ENCODE measurements at regions not wholly inside any gene's neighbourhood (a gene's known extent, or its start where the extent isn't known, plus 50 kb on each side); places are given as distances from the start of the nearest gene placed in this dataset.
"Not testable (repeated sequence)": the region's sequence is repeated elsewhere in the genome, so short reads cannot be mapped to it uniquely, and the experiment has no call there.

DNA sequence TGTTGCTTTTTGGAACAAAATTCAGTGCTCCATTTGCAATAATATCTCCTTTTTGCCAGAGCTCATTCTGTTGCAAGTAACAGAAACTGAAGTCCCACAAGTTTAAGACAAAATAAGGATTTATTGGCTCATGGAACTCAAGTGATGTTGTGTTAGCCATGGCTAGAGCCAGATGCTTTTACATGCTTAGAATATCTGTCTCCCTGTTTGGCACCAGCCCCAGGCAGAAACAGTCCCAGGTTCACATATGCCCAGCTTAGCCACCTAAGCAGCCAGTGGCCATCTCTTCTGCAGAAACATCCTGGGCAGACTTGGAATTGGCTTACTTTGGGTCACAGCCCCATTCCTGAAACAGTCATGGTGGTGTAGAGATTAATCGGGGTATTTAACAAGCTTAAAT, 540.9 kb upstream of the SGCD start:
- DNase-seq = no peak

DNA sequence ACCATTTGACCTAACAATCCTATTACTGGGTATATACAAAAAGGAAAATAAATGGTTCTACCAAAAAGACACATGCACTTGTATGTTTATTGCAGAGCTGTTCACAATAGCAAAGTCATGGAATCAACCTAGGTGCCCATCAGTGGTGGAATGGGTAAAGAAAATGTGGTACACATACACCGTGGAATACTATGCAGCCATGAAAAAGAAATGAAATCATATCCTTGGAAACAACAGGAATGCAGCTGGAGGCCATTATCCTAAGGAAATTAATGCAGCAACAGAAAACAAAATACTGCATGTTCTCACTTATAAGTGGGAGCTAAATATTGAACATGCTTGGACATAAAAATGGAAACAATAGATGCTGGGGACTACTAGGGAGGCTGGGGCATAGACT, 534.1 kb upstream of the SGCD start:
- DNase-seq = no peak

DNA sequence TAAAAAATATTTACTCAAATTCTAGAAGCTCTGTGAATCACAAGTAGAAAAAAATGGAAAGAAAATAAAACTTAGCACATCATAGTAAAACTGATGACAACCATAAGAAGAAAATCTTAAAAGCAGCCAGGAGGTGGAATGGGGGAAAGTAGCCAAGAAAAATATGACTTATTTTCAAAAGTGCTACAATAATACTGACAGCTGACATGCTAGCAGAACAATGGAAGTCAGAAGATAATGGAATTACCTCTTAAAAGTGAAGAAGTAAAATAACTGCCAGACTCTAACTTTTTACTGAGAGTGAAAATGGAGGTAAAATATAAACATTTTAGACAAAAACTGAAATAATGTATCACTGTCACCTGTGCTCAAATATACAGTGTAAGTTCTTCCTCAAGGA, 532.2 kb upstream of the SGCD start:
- no peak for DNase-seq

DNA sequence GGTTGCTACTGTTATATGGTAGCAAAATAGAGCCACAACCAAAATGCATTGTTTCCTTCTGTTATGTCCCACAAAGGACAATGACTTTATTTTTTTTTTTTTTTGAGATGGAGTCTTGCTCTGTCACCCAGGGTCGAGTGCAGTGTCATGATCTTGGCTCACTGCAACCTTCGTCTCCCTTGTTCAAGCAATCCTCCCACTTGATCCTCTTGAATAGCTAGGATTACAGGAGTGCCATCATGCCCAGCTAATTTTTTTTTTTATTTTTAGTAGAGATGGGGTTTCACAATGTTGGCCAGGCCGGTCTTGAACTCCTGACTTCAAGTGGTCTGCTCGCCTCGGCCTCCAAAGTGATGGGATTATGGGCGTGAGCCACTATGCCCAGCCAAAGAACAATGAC, 527.7 kb upstream of the SGCD start:
- DNase-seq = no peak

DNA sequence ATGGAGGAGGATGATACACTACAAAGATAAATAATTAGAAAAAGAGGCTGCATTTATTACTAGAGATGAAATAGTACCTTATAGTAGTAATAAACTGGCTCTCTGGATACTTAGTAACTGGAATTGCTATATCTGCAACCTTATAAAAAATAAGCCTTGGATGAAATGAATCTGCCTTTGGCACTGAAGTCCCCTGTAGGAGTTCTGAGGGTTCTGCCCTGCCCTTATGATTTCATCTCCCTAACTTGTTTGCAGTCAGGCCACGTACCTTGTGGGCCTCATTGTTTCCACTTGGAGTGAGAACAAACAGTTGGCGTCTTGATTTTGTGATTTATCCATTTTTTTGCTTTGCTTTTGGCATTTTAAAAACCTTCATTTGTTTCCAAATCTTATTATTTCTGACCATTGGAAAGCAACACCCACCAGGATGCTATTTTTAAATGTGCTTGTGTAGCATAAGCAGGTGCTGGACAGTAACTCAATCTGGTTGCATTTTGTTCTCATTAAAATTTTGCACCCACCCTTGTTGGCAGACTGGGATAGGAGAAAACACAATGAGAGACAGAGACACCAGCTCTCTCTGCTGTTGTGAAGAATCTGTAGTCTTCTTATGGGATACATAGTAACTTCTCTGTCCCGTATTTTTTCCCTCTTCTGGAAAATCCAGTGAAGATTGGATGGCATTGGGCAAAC, 518.9 kb upstream of the SGCD start:
- no peak for DNase-seq

DNA sequence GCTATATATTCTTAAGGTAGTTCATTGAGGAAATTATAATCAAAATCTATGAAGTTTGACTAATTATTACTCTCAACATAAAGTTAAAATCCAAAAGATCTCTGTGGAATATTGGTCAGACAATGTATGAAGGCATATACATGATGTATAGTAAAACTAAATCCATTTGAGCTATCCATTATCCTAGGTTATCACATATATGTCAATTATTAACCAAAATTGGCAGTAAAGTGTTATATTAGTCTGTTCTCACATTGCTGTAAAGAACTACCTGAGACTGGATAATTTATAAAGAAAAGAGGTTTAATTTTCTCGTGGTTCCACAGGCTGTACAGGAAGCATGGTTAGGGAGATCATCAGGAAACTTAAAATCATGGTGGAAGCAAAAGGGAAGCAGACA, 511.7 kb upstream of the SGCD start:
- DNase-seq = no peak

DNA sequence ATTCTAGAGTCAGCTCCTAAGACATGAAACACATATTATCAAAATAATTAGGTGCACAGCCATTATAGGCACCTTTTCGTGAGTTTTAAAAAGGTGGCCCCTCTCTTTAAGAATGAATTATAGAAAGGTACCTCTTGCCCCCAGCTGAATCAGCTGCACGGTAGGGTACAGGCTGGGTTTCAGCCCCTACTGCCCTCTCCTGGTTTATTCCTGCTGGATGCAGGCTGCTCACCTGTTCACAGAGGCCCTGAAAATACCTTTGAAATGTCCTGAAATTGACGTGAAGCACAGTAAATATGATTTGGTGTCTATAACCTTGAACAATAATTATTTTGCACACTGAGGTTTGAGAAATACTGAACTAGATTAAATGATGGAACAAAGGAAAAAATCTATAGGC, 504.8 kb upstream of the SGCD start:
- DNase-seq = no peak

DNA sequence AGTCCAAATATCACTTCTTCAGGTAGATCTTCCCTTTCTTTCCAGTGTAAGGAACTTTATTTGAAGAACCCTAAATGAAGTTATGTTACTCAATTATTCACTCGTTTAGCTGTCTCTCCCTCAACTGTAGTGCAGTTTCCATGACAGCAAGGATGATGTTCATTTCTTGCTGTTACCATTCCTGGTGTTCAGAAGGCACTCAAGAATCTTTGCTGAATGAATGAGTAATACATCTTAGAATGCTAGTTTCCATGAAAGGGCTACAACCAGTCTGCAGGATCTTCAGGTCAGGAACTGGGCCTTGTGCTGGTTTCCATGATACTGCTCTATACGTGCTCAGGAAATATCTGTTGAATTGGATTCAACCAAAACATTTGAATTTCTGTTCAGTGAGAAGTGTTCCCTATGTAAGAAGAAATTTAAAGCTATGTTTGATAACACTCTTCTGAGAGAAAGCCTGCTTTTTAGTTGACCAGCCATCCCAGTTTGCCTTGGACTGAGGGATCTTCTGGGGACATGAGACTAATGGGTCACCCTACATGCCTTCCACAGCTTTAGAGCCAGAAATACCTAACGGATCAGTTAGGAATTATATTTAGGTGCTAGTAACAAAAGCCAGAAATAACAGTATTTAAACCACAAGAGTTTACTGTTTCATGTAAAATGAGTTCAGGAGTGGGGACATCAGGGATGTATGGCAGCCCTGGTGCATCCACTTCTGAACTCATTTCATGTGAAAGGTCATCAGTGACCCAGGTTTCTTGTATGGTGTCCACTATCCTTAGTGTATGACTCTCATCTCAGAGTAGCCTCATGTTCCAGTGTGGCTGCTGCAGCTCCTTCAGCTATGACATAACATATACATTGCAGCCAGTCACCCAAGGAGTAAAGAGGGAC, 500.1 kb upstream of the SGCD start:
- no peak for DNase-seq

DNA sequence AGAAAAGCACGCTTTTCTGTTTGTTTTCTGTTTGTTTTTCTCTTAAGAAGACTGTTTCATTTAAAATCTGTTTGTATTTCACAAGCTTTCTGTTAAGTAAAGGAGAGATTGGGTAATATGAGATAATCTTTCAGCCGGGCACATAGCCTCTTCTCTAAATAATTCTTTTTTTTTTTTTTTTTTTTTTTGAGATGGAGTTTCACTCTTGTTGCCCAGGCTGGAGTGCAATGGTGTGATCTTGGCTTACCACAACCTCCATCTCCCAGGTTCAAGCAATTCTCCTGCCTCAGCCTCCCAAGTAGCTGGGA, 499.5 kb upstream of the SGCD start:
- not testable (repeated sequence) for DNase-seq

DNA sequence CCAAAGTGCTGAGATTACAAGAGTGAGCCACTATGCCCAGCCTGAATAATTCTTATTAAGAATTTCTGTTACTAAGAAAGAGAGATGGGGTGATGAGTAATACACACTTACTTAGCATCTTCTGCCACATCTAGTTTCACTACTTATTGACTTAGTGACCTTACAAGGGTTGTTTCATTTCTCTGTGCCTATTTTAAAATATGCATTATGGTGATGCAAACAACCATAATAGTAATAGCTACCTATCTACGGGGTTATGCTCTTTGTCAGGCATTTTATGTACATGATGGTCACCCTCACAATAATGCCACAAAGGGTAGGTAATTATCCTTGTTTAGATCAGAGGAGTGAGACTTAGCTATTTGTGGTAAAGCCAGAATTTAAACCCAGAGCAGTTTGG, 499.0 kb upstream of the SGCD start:
- no peak for DNase-seq

DNA sequence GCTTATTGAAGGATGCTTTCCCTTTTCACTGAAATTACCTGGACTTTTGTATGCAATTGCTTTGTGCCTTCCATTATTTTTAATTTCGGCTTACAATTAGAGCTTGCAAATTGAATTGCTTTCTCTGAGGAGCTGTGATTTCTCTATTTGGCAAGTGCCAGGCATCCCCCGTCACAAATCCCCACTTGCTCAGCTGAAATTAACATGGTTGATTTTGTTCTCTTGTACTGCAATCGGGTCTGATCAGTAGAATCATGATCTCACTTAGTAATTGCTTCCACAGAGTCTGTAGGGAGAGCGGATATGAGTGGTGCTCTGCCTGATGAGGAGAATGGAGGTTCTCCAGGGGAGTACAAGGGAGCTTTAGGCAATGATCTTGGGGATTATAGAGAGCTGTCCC, 495.5 kb upstream of the SGCD start:
- no peak for DNase-seq

DNA sequence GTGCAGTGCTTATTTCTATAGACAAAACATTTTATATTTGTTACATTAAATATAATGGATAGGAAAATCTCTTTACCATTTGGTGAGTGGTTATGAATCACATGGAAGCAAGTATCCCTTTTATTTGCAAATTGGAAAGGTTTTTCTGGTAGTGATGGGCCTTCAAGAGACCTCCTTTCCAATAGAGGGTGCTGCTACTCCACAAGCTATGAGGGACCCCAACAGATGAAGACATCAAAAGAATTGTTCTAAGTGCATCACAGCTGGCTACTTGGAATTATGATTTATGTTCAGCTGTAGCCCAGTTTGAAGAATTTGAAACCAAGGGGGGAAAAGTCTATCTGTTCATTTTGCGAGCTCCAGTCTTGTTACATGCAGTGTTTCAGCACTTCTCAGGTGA, 493.7 kb upstream of the SGCD start:
- DNase-seq = no peak

DNA sequence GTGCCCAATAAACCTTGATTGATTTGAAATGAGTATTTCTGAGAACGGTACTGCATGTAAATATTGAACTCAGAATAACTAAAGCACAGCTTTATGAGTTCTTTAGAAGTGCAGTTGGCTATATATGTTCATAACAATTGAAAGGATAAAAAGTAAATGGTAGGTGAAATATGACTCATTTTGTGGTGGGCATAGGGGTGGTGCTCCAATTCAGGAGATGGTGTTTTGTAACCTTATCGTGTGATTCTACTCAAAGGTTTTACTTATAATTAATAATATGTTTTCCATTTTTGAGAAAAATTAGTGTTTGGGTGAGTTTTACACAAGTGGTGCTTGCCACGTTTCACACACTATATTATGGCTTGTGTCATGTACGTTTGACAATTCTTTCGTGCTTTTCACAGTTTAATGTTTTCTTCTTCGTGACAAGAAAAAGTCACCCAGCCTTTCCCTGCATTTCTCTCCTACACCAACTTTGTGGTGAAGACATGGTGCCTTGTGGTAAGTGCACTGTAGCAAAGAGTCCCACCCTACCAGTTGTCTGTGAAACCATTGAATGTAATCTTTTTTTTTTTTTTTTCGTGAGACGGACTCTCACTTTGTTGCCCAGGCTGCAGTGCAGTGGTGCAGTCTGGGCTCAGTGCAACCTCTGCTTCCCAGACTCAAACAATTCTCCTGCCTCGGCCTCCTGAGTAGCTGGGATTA, 492.5 kb upstream of the SGCD start:
- no peak for DNase-seq

DNA sequence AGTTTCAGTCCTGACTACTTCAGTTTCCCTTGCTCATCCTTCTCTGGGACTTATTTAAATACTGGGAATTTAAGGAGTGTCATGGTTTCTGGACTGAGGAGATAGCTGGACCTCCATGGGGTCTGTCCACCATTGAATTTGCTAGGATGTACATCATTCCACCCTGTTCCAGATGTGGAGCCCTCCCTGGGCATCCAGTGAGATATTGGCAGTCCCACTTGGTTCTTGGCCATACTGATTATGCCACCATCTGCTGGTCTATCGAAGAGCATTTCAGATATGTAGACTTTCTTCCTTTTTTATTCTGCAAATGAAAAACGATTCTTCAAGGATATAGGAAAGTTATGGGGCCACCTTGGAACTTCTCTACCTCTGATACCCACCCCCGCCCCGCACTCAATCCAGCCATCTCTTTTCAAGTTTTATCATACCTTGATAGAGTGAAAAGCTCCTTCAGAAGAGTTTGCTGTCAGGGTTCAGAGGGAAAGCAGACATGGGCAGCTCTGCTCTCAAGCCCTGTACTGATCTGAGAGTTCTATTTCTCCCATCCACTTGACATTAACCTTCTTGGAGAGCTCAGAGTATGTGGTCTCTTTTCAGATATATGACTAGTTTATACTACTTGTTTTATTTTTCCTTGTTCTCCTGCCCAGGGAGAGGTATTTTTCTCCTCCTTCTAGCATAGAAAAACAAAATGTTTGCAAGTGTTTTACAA, 490.7 kb upstream of the SGCD start:
- no peak for DNase-seq

DNA sequence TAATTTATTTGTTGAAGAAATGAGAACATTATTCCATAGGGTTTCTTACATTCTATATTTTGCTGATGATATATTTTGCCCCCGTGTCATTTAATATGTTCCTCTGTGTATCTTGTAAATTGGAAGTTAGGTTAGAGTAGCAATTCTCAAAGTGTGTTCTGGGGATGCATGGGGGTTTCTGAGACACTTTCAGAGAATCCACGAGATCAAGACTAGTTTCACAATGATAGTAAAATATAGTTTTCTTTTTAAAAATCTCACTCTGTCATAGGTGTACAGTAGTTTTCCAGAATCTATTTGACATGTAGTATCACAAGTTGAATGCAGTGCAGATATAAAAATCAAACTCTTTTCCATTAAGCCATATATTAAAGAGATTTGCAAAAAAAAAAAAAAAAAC, 488.6 kb upstream of the SGCD start:
- DNase-seq = no peak

DNA sequence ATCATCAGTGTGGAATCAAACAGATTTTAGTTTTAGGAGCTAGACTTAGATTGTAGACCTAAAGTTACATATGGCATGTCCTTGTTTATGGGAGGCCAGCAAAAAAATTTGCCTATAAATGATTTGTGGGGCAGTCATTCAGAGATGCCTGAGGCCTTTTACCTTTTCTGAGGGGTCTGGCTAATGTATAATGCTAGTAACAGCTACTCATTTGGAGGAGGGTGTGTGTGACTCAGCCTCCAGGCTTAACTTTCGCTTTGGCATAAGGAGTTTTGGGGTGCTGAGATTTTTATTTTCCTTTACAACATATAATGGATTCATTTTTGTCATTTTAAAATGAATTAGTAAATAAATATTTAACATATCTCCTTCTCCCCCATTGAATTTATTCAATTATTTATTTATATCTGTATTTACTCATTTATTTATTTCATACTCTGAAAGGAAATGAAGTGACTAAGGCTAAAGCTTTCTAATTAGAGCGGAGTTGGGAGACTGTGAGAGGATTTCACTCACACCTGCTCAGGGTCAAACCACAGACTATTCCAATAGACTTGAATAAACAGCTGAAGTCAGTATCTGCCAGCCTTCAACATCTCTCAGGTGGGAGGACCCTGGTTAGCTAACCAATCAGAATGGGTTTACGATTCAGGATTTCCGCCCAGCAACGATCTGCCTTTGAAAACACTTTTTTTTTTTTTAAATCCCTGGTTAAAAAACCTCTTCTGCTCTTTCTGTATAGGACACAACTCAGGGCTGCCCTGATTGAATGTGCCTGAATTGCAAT, 487.5 kb upstream of the SGCD start:
- no peak for DNase-seq

DNA sequence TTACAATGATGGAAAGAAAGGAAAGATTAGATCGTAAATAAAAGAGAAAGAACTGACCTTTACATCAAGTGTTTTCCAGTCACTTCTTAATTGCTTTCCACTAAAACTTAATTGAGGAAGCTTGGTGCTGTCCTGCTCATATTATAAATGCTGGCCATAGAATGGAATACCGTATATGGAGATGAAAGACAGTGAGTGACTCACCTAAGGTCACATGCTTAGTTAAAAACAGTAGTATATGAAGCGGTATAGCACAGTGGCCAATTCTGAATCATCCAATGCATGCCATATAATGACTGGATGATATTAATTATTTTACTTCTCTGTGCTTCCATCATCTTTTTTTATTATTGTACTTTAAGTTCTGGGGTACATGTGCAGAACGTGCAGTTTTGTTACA, 482.4 kb upstream of the SGCD start:
- no peak for DNase-seq

DNA sequence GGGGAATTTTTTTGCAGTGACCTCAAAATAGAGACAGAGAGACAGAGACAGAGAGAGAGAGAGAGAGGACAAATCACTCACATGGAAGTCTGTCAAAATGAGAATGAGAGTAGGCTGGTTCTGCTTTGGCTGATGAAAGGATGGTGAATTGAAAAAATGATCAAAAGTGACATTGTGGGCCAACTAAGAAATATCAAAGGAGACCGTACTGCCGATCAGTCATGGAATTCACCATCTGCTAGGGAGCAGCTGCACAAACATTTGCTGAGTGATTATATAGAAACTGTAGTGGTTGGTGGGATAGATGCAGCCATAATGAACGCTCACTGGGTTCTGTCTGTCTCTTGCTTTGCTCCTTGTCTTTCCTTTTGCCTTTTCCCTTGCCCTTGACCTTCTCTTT, 476.6 kb upstream of the SGCD start:
- no peak for DNase-seq

DNA sequence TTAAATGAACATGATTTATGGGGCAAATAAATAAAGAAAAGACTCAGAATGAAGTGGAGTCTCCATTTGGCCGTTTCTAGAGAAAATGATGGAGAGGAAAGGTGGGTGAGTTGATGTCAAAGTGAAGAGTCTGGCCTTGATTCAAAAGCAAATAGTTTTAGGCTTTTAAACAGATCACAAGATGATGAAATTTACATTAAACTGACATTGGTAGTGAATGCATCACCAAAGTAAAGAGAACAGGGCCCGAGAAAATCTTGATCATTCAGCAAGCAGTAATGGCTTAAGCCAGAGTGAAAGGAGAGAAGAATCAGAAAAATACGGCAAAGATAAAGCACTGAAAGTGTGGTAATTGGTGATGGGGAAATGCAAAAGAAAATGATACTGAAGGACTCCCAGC, 460.0 kb upstream of the SGCD start:
- DNase-seq = no peak

DNA sequence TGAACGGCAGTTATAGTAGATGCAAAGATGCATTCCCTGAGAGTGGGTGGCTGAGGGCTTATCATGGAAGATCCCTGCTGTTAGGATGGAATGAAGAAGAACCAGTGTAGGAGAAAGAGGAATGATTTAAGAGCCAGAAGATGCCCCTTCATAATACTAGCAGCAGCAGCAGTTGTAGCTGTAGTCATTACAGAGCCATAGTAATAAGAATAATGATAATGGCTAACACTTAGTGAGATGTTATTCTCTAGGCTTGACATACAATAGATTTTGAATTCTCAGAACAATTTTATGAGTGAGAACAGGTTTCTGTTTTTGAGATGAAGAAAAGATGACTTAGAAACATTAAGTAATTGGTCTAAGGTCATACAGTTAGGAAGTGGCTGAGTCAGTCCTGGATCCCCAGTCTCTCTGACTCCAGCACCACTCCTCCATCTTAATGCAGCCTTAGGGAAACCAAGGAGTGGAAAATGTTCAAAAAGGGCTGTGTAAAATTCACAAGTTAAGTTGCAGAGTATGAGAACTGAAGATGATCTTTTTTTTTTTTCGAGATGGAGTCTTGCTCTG, 459.4 kb upstream of the SGCD start:
- no peak for DNase-seq

DNA sequence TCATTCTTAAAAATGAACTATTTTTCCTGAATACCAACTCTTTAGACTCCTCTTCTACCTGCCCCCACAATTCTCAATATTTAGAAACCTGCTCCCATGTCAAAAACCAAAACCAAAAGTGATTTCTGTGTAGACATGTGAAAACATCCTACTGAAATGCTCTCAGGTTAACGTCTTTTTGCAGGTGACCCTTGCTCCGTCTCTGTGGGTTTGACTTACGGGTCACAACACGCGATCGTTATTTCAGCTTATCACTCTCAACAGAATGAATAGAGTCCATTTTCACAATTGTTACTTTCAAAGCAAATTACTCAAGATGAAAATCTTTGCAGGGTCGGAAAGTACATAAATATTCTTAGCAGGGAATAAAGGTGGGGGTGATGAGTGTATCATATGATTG, 456.3 kb upstream of the SGCD start:
- DNase-seq = no peak

DNA sequence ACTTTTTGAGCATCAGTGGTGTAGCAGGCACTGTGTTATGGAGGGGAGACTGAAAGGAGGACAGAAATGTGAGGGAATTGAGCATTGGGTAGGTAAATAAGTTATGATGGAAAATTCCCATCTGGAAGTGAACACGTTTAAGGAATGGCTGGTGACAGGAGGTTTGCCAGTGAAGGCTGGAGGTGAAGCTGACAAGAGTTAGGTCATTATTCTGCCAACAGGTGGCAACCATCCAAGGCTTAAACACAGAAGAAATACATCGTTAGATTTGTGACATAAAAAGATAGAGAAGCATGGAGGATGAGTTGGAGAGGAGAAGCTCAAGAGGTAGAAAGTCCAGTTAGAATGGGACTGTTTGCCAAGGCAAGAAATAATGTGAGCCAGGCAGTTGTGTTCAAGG, 455.3 kb upstream of the SGCD start:
- no peak for DNase-seq
